ENCODE measurements at regions not wholly inside any gene's neighbourhood (a gene's known extent, or its start where the extent isn't known, plus 50 kb on each side); places are given as distances from the start of the nearest gene placed in this dataset.
A peak's percentile ranks its signal among the peaks of the same experiment; 100 is the strongest.

DNA sequence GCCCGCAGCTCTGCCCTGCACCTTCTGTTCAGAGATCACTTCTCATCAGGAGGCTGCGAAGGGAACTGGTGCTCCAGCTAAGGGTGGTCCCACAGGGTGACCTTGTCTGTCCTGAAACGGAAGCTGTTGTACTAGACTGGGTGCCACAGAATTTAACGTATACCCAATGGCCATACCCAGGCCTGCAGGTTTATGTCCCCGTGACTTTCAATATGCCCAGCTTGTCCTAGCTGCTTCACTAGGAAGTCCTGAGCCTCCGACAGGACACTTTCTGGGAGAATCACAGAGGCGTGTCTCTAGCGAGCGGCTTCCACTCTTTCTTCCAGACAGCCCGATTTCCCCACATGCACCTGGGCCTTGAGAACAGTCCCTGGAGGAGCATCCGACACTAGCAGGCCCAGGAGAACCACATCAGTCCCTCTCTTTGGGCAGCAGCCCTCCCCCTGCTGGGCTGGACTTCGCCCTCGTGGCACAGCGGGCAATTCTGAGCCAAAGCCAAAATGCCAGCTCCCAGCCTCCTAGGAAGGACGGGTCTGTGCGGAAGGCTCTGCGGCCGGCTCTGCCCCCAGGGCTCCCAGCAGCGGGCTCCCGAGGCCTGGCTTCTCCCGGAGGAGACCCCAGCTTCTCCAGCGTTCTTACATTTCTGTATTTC is 91.9 kb upstream of the OTOS start:
- H3K4me3 ChIP-seq (ENCODE audit: low read depth, low read length), result no peak overlapping the region
- no peak for DNase-seq (ENCODE audit: low read depth)
- TF ChIP-seq, protein P1, sequence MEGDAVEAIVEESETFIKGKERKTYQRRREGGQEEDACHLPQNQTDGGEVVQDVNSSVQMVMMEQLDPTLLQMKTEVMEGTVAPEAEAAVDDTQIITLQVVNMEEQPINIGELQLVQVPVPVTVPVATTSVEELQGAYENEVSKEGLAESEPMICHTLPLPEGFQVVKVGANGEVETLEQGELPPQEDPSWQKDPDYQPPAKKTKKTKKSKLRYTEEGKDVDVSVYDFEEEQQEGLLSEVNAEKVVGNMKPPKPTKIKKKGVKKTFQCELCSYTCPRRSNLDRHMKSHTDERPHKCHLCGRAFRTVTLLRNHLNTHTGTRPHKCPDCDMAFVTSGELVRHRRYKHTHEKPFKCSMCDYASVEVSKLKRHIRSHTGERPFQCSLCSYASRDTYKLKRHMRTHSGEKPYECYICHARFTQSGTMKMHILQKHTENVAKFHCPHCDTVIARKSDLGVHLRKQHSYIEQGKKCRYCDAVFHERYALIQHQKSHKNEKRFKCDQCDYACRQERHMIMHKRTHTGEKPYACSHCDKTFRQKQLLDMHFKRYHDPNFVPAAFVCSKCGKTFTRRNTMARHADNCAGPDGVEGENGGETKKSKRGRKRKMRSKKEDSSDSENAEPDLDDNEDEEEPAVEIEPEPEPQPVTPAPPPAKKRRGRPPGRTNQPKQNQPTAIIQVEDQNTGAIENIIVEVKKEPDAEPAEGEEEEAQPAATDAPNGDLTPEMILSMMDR (IDR thresholded peaks at IDR 0.05; ENCODE audit: low read depth, low read length, missing control alignments), result no peak

DNA sequence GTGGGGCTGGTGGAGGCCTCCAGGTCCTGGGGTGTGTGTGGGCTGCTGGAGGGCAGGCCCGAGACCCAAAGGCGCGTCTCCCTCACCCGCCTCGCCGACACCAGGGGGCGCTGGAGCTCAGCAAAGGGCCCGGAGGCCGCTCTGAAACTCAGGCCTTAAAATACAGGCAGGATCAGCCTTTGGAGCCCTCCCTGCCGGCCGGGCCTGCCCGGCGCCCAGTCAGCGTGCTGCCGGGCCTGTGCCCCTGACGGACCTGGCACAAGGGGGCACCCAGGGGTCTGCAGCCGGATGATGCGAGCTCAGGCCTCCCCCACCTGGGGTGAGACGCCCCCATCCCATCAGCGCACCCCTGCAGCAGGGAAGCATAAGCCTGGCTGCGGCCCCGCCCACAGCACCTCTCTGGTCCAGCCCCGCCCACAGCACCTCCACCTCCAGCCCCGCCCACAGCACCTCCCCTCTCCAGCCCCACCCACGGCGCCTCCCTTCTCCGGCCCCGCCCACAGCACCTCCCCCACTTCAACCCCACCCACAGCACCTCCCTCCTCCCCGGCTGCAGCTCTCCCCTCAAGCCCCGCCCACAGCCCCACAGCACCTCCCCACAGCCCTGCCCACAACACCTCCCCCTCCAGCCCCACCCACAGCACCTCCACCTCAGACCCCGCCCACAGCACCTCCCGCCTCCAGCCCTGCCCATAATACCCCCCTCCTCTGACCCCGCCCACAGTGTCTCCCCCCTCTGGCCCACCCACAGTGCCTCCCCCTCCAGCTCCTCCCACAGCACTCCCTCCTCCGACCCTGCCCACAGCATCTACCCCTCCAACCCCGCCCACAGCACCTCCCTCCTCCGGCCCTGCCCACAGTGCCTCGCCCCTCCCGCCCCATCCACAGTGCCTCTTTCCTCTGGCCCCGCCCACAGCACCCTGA is 92.8 kb upstream of the OTOS start:
- TF ChIP-seq, protein P1 (IDR thresholded peaks at IDR 0.05; ENCODE audit: low read depth, low read length, missing control alignments), result peak; percentile 57
- DNase-seq (ENCODE audit: low read depth), result peak; percentile 5
- no peak overlapping the region for H3K4me3 ChIP-seq (ENCODE audit: low read depth, low read length)

DNA sequence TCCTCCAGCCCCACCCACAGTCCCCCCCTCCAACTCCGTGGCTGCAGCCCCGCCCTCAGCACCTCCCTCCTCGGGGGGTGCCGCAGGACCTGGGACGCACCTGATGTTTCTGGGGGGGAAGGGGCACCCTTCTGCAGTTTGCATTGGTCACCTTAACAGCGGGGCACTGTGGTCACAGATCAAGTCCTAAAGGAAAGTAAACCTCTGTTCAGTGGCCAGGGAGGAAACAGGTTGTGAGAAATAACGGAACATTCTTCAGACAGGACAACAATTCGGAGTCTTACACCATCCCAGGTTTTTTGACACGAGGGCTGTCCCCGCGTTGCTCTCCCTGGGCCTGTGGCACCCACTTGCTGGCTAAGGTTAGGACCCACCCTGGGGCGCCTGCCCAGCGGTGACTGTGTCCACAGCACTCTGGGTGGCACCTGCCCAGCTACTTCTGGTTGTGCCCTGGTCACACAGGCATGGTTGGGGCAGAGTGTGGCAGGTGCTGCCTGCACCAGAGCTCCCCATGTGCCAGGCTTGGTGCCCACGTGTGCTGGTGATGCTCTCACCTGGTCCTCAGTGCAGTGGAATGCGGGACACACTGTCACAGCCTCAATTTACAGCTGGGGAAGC is 93.5 kb upstream of the OTOS start:
- DNase-seq (ENCODE audit: low read depth), result no peak
- TF ChIP-seq, protein P1 (IDR thresholded peaks at IDR 0.05; ENCODE audit: low read depth, low read length, missing control alignments), result no peak
- no peak overlapping the region for H3K4me3 ChIP-seq (ENCODE audit: low read depth, low read length)

DNA sequence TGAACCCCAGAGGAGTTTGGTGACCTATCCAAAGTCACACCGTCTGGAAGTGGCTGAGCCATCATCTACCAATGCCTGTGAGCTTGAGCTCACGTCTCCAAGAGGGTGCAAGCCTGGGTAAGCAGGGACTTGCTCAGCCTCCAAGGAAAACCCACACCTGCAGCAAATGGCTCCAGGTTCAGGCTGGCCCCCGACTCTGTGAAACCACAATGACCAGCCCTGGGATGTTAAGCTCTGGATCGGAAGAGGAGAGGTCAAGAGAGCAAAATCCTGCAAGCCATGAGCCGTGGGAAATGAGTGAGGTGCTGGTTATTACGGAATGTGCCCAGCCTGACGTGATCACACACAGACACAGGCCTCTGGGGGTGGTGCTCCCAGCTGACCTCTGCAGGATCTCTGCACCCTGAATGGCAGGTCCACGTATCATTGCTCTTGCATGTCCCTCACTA is 94.1 kb upstream of the OTOS start:
- H3K4me3 ChIP-seq (ENCODE audit: low read depth, low read length), result no peak overlapping the region
- DNase-seq (ENCODE audit: low read depth), result no peak
- TF ChIP-seq, protein P1 (IDR thresholded peaks at IDR 0.05; ENCODE audit: low read depth, low read length, missing control alignments), result no peak

DNA sequence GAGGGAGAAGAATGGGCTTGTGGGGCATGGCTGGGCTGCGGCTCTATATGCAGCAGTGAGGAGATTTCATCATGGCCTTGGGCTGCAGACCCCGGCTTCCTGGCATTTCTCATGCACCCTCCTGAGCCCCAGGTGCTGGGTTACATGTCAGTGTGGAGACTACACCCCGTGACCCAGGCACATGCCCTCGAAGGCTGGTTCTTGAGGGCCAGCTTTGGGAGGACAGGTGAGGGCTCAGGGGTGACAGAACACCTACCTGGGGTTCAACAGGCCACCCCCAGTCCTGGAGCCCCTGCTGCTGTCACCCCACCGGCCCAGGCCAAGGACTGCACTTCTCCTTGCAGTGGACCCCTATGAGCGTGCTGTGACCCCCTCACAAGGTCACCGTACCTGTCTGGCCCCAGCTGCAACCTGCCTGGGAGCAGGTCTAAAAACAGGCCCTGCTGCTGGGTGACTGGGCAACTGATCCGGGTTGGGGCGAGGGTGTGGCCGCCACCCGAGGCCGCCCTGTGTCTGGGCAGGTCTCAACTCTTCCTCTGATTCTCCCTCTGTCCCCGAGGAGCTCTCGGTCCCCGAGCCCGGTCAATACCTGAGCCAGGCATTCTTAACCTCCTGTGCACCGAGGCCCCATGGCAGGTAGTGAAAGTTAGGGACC is 94.8 kb upstream of the OTOS start:
- TF ChIP-seq, protein P1 (IDR thresholded peaks at IDR 0.05; ENCODE audit: low read depth, low read length, missing control alignments), result no peak
- H3K4me3 ChIP-seq (ENCODE audit: low read depth, low read length), result no peak overlapping the region
- DNase-seq (ENCODE audit: low read depth), result no peak

DNA sequence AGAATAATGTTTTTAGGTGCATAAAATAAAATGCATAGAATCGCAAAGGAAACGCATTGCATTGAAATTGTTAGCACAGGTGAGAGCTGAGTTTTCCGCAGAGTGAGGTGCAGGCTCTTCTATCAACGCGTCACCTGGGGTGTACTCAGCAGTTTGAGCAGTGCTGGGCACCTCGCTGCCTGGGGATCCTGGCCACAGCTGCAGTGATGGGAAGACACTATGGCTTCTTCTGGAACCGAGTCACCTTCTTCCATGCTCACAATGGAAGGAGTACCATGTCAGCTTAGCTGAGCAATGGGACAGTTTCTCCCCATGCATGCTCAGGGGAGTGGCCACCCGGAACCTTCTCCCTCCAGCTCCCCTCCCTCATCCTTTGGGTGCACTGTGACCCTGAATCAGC is 95.4 kb upstream of the OTOS start:
- TF ChIP-seq, protein P1 (IDR thresholded peaks at IDR 0.05; ENCODE audit: low read depth, low read length, missing control alignments), result no peak
- no peak for DNase-seq (ENCODE audit: low read depth)
- H3K4me3 ChIP-seq (ENCODE audit: low read depth, low read length), result no peak overlapping the region
